GM21390 (cell line): ENCODE measurements at regions not wholly inside any gene's neighbourhood (a gene's known extent, or its start where the extent isn't known, plus 50 kb on each side); places are given as distances from the start of the nearest gene placed in this dataset.

ENCODE experiments used
- ATAC-seq: cut with Tn5 transposase; IDR thresholded peaks from one replicate; pipeline ENCODE4 v1.9.1; 2021; ENCODE audit not compliant: unreplicated experiment

DNA sequence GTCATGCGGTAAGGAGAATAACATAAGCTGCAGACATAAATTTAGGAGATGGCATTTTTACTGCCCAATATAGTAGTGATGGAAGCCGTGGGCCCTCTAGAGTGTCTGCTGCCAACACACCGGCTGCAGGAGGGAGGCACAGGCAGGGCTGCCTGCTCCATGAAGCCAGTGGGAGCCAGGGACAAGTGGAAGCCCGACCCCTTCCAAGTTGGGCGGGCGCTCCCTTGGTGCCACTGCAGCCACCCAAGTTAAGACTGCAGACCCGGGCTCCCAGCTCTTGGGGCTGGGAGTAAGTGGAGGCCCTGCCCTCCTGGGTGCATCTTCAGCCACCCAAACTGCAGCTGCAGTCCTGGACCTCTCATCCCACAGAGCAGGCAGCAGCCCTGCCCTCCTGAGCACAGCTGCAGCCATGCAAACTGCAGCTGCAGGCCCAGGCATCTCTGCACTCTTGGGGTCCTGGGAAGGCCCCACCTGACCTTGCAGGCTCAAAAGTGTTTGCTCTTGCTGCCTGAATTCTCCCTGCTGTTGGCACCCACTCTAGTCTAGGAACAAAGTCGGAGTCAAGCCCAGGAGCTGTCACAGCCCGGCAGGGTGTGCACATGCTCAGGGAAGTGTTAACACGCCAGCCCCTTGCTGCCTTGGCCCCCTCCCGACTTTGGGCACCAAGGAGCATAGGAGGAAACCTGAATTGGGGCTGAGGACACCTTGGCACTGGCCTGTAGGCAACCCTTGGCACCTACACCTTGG is 437.2 kb upstream of the PRMT6 start:
- ATAC-seq, result no peak

DNA sequence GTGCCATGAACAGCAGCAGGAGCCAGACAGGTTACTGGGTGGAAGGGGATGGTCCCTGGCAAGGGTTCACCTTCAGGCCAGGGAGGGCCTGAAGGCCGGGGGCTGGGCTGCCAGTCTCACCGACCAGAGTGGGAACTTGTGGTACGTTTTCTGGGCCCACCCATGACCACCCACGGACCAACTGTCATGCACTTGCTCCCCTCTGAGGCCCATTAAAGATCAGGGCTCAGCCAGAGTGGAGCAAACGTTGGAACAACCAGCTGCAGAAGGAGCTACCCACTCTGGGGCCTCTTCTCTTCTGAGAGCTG is 436.7 kb upstream of the PRMT6 start:
- no peak for ATAC-seq

DNA sequence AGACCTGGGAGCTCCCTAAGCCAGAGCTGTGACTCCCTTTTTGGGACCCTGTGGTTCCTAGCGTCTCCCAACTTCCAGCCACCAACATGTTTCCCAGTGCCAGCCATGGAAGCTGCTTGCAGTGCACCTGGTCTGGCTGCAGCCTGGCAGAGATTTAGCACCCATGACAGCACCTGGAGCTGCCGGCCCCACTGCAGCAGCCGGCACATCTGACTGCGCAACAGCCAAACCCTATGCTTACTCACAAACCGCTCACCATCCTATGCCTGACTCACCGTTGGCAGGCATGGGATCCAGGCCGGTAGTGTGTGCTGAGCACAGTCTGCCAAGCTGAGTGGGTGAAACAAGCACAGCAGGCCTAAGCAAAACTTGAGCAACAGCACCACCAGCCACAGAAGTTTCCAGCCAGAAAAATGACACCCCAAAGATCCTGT is 435.9 kb upstream of the PRMT6 start:
- ATAC-seq, result no peak

DNA sequence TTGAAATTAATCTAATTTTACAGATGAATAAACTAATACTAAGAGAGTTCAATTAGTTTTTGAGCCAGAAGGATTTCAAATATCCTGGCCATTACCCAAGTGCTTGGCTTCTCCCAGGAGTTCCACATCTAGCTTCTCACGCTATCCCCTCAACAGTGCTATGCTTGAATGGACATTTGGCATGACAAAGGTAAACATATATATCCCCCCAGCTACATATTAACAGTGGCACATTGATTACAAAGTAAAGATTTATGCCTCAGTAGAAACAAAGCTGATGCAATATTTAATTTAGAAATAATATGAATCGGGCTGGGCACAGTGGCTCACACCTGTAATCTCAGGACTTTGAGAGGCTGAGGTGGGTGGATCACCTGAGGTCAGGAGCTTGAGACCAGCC is 434.6 kb upstream of the PRMT6 start:
- no peak for ATAC-seq

DNA sequence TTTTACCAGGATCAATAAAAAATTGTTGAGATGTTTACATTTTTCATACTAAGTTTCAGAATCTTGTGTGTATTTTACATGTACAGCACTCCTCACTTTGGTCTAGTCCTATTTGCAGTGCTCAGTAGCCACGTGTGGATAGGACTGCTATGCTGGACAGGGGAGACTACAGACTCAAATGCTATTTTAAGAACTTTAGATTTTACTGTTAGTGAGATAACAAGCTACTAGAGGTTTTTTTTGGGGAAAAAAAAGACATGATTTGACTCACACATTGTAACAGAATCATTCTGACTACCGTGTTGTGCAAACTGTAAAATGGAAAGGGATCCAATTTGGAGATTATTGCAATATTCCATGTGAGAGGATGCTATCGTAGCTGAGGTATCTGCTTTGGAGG is 418.9 kb upstream of the PRMT6 start:
- ATAC-seq, result no peak

DNA sequence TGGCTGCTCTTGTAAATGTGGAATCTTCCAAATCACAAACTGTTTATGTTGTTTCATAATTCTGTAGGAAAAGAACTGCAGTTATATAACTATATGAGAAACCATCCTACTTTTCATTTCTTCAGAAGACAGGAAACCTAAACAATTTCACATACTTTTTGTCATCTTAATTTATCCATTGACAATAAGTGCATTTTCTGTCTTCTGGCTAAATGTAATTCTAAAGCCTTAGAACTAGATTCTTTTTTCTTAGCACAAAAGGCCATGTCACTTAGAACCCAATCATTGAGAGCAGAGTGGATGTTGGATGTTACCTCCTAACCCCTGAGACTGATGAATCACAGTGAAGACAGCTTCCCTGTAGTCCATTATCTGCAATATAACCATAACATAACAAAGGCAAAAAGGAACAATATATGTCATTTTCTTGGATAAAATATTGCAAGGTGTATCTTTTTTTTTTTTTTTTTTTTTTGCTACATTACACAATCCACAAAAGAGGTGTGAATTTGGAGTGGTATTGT is 410.2 kb upstream of the PRMT6 start:
- ATAC-seq, result no peak

DNA sequence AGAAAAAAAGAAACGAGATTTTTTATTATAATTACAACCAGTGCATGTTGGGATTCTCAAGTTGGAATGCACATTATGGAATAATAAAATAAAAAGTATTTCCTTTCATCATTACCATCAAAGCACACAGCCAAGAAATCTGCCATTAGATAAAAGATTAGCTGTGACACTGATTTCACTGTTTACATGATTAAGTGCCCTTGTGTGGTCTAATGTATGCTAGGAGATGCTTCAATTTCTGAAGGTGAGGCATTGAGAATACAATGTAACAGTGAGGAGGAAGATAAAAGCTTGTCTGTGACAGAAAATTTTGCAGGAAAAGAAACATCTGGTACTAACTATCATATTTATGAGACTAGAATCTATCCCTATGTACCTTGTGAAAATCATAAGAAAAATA is 409.7 kb upstream of the PRMT6 start:
- no peak for ATAC-seq

DNA sequence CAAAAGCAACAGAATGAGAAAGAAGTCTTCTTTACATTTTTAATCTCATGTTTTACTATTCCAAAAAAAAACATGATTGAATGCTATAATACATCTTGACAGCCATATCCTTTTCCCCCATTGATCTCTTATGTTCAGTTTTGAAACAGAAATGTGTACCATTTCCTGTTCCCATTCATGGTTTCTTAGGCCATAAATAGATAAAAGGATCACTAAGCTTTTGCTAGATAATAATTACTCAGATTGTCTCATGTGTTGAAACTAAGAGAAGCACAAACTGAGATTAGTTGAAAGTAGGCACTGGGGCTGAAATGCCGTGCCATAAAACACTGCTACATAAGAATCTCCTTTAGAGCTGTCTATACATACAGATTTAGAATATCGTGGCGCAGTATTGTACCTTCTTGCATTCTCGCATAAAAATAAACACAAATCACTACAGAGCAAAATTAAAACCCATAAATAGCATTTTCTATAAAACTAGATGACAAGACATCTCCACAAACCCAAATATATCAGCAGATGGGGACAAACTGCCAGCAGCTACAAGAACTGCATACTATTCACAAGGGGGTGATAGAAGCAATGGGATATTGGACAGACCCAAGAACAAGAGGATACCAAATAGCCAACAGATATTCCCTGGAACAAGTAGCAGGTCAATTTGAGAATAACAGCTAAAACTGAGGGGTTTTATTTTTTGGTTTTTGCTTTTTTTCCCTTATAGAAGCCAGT is 405.3 kb upstream of the PRMT6 start:
- no peak for ATAC-seq

DNA sequence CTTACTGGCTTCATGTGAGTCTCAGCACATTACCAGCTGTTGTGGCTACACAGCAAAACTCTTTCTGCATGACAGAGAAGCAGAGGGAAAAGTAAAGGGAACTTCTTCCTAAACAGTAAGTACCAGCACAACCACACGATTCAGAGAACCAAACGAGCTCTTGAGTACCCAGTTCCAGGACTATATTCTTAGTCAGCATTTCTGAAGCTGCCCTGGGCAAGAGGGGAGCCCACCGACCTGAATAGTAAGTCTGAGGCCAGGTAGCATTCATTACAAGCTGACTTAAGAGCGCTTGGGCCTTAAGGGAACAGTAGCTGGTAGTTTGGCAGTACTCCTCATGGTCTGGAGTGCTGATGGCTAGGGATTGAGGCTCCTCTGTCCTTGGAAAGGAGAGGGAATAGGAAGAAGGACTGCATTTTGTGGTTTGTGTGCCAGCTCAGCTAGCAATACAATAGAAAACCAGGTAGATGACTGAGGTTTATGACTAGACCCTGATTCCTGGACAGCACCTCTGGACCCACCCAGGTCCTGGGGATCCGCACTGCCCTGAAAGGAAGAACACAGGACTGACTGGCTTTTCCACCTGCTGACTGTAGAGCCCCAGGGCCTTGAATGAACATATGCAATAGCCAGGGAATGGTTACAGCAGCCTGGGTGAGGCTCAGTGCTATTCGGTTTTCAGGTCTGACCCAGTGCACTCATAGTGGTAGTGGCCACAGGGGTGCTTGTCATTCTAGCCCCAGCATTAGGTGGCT is 396.8 kb upstream of the PRMT6 start:
- no peak for ATAC-seq

DNA sequence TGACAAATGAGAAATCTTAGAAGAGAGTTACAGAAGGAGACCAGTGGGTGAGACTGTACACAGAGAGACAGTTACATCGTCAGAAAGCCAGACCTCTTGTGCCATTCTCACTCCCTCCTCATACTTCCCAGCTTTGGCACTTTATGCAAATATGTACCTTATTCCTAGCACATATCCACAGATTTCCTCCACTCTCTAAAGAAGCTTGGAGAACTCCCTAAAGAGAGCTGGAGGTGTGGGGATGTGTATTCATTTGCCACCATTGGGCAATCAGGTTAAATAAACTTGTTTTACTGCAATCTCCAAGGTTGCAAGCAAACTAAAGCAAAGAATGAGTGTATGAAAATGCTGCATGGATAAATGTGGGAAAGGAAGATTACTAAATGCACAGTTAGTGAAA is 380.9 kb upstream of the PRMT6 start:
- ATAC-seq, result no peak

DNA sequence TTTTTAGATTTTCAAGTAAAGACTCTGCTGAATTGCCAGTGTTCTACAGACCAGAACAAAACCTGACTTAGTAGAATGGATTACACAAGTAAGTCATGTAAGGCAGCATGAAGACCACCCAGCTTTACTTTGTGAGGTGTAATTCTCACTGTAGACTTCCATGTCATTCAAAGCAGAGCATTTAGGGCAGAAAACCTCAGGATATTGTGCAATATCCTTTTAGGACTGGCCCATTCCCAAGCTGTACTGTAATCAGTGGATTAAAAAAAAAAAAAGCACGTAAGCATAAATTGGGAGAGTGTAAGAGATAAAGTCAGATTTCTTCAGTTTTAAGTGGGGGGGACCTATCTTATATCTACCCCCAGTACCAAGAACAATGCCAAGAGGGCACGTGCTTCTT is 380.5 kb upstream of the PRMT6 start:
- ATAC-seq, result no peak

DNA sequence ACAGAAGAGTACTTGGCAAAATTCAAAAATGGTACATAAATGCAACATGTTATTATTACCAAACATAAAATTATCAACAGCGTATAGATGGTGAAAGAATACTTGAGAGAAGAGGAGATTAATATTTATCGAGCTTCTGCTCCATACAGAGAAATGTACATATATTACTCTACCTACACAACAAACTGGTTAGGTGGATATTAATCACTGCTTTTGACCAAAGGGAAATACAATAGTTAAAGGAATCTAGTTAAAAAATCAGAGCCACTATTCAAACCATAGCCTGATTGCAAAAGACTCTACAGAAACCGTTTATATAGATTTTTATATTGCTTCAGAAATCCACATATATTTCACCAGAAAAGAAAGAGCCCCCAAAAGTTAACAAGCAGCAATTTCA is 379.3 kb upstream of the PRMT6 start:
- ATAC-seq, result no peak

DNA sequence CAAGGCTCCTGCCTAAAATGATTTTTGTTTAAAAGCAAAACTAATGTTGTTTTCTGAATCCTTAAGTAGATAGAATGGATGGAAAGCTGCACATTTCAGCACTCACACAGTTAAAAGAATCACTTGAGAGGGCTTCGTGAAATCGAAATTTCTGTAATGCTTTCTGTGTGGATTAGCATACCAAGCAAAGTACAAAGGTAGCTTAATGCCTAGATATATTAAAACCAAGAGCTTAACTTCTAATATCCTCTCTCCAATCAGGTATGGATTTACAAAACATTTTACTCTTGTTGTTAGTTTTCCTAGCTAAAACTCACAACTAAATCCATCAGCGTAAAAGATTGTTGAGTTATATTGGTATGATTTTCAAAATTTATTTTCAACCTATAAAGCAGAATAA is 378.8 kb upstream of the PRMT6 start:
- ATAC-seq, result no peak

DNA sequence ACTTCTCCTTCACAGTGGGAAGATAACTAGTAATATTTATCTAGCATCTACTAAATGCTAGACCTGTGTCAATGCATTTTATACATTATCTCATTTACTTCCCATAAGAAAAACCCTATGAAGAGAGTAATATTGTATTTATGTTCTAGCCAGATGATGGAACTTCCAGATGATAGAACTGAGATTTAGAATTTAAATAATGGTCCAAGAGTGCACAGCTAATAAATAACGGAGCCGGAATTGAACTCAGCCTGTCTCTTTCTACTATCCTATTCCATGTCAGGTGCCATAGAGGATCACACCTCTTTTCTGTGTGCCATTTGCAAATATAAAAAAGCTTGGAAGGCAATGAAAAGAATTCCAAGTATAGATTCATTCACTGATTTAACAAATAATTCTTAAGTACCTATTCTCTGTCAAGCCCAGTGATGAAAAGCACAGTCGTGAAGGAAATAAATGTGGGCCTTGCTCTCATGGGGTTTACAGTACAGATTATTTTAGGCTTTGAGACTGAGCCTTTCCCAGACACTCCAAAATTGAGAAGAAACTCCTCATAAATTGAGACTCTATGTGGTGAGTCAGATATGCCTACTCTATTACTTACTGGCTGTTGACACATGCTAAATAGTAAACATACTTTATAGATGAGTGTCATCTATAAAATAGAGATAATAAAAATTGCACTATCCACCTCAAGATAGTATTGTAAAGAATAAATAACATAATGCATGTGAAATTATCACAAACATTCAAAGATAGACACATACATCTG is 378.0 kb upstream of the PRMT6 start:
- no peak for ATAC-seq

DNA sequence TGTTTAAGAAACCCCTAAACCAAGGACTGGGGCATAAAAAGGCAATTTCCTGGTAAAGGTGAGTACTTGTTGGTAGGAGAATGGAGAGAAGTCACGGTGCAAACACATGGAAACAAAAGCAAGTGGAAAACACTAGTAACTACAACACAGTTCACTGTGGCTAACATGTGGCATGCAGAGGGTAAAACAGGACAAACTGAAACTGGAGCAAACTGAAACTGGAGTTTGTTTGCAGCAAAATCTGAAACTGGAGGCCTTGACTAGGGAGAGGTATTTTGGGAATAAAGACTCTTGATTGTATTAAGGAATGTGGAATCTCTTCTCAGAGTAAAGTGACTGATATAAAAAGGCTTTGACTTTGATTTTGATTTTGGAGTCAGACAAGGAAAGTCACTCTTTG is 376.3 kb upstream of the PRMT6 start:
- no peak for ATAC-seq

DNA sequence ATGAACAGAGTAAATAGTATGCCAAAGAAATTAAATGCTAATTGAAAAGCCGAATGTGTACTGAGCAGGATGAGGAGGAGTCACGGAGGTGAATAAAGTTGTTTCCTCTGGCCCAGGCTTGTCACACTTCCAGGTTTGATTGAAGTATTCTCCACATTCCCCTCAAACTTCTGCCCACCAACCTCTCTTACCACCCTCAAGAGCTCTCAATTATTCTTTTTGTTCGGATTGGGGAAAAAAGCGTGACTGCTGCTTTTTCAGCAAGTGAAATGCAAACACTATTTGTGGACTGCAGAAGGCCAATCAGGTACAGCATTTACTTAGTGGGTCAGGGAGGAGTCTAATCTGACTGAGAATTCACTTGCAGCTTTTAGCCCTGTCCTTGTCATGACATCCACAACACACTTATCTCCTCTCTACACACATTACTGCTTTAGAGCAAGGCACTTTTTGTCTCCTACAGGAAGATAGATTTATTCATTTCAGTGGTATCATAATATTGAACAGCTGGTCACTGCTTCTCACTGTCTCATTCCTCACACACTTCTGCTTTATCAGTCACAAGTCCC is 375.6 kb upstream of the PRMT6 start:
- ATAC-seq, result no peak

DNA sequence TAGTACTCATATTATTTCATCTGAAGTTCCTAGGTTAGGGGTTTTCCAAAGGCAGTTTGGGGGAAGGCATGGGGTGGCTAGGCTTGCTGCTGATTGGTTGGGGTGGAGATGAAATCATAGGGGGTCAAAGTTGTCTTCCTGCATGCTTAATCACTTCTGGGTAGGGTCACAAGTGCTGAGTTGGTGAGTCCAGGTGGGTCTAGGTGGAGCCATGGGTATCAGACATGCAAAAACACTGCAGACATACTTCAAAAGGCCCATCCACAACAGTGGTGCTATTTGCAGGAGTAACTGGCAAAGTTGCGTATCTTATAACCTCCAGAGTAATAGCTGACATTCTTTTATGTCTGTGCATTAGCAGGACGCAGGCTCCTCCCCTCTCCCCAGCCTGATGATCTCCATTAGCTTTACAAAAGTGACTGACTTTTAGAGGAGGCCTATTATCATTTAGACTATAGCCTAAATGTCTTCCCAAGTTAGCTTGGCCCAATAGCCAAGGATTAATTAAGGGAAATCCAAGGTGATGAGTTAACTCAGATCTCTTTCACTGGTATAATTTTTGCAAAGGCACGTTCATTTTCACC is 374.4 kb upstream of the PRMT6 start:
- ATAC-seq, result no peak

DNA sequence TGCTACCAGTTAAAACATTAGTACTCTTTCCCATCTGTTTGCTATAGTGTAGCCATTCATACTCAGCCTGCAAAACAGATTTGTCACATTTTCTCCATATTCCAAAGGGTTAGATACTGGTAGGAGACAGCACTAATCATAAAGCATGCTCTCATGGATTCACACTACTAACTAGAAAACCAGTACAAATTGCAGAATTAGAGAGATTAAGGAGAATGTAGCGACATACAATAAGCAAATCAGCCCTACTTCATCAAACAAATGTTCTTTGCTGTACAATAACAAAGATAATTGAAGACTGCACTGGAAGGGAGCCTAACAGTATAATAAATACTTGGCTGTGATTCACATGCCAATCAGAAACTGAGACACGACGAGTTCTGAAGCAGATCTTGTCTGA is 368.0 kb upstream of the PRMT6 start:
- no peak for ATAC-seq

DNA sequence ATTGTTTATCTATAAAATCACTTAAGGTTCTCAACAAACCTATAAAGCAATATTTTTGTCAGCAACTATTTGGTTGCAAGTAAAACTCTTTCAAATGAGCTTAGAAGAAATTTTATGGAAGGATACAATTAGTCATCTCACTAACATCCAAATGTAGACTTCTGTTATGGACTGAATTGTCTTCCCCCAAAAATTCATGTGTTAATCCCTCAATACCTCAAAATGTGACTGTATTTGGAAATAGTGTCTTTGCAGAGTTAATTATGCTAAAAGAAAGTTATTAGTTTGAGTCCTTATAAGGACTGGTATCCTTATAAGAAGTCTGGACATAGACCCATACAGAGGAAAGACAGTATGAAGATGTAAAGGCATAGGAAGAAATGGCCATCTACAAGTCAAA is 357.8 kb upstream of the PRMT6 start:
- no peak for ATAC-seq

DNA sequence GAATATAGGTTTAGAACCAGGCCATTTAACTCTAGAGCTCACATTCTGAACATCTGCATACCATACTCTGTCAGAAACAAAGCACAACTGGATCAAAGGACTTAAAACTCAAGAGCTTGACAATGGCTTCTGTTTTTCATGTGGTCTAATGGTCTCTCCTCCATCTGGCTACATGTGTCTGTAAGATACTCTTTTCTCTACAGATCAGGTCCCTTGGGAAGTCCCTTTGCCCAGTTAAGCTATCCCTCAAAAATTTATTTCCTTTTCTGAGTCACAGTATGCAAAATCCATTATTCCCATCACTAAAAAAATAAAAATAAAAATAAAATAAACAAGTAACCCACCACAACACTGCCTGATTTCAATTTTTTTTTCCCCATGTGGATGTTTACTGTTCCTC is 357.0 kb upstream of the PRMT6 start:
- ATAC-seq, result no peak

DNA sequence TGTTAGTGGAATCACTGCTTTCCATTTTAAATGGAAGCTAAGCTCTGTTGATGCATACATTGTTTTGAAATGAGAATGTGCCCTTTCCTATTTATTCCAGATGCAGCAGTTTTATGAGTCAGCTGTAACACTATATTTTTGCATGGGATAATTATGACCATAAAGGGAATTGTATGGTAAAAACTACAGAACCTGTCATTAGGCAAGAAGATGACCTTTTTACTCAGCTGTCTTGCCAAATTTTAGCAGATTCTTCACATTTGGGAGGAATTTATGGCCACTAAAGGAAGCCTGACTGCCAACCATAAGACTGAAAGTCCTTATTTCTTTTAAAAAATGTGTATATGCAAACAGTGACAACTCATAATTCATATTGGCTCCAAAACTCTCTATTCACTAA is 356.3 kb upstream of the PRMT6 start:
- ATAC-seq, result no peak
